Activated CD4-positive, alpha-beta T cell treated with anti-CD3 and anti-CD28 coated beads, Interleukin-10, Interleukin-2, amounts not matched to agents 100 ng/mL and 50 ng/mL, durations not matched to agents 16 hours and 8 hours (primary cell): ENCODE measurements at regions not wholly inside any gene's neighbourhood (a gene's known extent, or its start where the extent isn't known, plus 50 kb on each side); places are given as distances from the start of the nearest gene placed in this dataset.
"Not testable (repeated sequence)": the region's sequence is repeated elsewhere in the genome, so short reads cannot be mapped to it uniquely, and the experiment has no call there.

Source experiments
- DNase-seq: peaks from one replicate; pipeline ENCODE4 v3.0.0-alpha.2; 2020

DNA sequence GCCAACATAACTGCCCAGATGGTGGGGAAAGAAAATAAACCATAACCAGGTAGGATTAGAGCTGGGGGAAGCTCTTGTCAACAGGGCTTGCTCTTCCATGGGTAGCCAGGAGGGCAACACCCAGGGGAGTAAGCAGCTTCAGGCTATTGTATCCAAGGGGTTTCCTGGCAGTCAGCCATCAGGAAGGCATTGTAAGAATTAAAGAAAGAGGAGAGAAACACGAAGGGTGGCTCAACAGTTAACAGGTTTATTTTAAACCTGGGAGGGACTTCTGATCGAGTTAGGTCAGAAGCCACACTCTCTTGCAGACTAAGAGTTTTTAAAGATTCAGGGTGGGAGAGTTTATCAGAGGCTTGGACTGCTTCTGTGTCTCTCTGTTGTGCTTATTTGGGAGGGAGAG, 114.2 kb downstream of the QRSL1 start:
- DNase-seq = no peak

DNA sequence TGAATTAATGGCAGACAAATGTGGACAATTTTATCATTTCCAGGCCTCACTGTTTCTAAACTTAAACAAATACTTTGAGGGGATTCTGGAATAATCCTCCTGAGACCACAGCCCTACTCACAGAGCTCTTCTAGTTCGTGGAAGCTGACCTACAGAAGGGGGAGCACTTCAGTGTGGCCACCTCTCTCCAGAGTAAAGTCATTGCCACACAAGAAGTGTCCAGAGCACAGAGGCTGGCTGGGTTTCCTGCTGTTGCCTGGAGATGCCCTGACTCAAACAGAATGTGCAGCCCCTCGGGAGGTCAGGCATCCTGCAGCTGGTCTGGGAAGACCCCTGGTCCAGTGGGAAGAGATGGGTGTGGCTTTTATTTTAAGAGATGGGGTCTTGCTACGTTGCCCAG, 110.9 kb downstream of the QRSL1 start:
- DNase-seq = no peak

GRCh38 chr6:106739387-106739786, 110.0 kb downstream of the QRSL1 start:
- no peak for DNase-seq

- no peak for DNase-seq
Measured at GRCh38 chr6:106736502-106736901, 107.1 kb downstream of the QRSL1 start.

- DNase-seq = no peak
Measured at GRCh38 chr6:106735828-106736227, 106.5 kb downstream of the QRSL1 start.

- no peak for DNase-seq
Measured at GRCh38 chr6:106735136-106735633, 105.8 kb downstream of the QRSL1 start.

- no peak for DNase-seq
Measured at GRCh38 chr6:106733386-106733785, 104.0 kb downstream of the QRSL1 start.

DNA sequence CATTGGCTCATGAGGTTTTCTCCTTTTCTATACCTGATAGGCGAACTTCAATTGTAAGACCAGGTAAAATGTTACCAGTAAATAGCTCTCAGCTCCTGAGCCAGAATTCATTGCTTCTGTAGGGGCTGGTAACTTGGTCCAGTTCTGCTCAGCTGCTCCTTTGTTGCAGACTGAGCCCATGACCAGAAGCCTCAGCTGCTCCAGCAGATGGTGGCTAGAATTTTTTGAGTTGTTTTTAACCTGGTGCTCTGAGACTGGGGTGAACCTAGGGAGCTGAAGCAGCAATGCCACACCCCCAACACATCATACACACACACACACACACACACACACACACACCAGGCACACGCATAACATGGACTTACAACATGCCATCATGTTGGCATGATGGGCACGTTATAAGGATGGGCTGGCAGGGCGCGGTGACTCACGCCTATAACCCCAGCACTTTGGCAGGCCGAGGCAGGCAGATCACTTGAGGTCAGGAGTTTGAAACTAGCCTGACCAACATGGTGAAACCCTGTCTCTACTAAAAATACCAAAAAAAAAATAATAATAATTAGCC, 103.1 kb downstream of the QRSL1 start:
- no peak for DNase-seq

DNA sequence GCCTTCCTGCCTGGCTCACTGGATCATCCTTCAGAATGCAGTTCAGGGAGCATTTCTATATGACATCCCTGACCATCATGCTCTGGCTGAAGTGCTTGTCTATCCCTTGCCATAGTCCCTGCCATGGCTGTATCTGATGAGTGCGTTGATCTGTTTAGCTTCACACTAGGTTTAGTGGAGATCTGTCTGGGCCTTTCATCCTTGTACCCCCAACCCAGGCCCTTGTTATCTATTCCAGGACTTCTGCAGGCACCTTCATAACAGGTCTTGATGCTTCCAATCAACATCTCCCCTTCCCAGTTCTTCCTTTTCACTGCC, 102.4 kb downstream of the QRSL1 start:
- DNase-seq = no peak

- DNase-seq = no peak
Measured at GRCh38 chr6:106731144-106731842, 101.9 kb downstream of the QRSL1 start.

- DNase-seq = no peak
Measured at GRCh38 chr6:106730718-106731117, 101.3 kb downstream of the QRSL1 start.

DNA sequence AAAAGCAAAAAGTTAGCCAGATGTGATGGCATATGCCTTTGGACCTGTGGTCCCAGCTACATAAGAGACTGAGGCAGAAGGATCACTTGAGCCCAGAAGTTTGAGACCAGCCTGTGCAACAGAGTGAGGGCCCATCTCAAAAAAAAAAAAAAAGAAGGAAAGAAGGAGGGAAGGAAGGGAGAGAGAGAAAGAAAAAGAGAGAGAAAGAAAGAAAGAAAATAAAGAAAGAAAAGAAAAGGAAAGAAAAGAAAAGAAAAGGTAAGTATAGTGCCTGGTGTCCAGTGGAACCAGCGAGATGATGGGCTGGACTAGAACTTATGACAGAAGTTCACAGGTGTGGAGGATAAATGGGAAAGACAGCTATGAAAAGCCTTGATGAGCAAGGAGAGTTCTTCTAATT, 100.9 kb downstream of the QRSL1 start:
- no peak for DNase-seq

DNA sequence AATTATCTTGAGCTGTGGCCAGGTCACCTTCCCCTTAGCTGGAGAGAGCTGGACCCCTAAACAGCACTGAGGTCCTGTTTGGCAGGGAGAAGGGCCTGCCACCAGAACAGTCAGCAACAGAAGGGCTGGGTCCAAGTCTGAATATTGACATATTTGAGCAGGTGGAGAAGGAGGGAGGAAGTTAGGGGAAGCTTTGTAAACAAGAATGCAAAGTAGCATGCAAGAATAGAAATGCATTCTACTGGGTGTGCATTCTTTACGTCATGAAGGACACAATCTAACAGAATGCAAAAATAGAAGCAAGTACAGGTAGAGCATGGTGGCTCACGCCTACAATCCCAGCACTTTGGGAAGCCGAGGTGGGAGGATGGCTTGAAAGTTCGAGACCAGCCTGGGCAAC, 100.5 kb downstream of the QRSL1 start:
- no peak for DNase-seq

DNA sequence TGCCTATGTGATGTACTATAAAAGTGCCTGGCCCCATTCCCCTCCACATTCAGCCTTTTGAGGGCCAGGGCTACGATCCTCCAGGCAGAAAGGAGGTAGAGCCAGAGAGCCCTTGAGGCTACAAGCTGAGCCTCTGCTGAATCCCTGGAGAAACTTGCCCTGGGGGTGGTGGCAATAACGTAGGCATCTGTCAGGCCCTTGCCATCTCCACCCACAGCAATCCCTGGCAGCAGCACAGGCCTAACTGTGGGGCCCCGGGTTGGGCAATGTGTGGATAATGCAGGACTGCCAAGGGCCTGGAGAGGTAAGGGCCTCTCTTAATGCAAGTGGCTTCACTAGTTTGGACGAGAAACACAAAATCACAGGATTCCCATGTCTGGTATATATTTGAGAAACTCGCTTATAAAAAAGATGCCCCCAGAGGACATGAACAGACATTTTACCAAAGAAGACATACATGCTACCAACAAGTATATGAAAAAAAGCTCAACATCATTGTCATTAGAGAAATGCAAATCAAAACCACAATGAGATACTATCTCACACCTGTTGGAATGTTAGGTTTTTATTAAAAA, 99.0 kb downstream of the QRSL1 start:
- DNase-seq = no peak

DNA sequence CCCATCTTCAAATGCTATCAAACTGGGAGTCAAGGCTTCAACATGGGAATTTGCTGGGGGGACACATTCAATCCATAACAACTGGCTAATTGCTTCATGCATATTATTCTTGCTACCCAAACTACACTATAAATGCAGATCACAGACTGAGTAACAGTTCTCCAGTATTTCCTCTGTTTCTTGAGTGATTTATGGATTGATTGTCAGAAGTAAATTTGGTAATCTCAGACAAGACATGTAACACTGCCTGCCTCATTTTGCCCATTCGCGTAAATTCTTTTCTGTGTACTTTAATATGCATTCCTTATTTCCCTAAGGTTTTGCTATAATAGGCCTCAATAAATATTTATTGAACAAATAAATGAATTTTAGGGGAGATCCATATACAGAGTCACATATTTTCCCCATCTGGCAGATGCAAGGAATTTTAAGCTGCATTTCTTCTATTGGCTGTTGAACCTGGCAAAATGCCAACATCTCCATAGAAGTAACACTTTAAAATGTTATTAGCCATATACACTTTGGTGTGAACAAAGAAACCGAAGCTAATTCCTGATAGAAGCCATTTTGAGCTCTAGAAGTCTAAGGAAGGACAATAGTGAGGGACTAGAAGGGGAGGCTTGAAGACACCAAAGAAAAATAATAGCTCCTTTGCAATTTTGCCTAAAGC, 98.2 kb downstream of the QRSL1 start:
- DNase-seq = no peak

DNA sequence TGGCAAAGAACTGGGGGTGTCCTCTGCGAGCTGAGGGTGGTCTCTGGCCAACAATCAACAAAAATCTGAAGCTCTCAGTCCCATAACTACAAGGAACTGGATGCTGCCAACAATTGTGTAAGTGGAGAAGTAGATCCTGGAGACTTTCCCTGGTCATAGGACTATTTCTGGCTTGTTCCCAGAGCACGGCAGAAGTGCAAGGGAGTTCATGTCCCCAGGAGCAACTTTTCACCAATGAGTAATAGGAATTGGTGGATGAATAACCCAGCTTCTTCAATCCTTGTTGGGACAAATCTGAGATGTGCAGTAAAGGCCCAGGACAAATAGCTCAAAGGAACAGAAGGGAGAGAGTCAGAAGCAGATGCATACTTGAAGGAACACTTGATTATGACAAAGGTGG, 95.5 kb downstream of the QRSL1 start:
- DNase-seq = no peak

GRCh38 chr6:106724337-106724736, 95.0 kb downstream of the QRSL1 start:
- DNase-seq = no peak

DNA sequence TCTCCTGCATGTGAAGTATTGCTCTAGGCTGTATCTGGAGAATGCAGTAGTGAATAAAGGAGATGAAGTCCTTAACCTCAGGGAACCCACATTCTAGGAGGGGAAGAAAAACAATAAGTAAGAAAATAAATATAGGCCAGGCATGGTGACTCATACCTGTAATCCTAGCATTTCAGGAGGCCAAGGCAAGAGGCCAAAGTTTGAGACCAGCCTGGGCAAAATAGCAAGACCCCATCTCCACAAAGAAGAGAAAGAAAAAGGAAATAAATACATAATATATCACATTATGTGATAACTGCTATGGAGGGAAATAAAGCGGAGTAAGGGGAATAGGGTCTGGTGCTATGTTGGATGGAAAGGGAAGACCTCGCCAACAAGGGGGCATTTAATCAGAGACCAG, 94.0 kb downstream of the QRSL1 start:
- DNase-seq = not testable (repeated sequence)

GRCh38 chr6:106721189-106721588, 91.8 kb downstream of the QRSL1 start:
- not testable (repeated sequence) for DNase-seq
